DND-41 (cell line): ENCODE measurements at regions not wholly inside any gene's neighbourhood (a gene's known extent, or its start where the extent isn't known, plus 50 kb on each side); places are given as distances from the start of the nearest gene placed in this dataset.

ENCODE experiments used
- CTCF ChIP-seq: IDR thresholded peaks from 2 replicates; pipeline ENCODE4 v1.5.1; 2012; ENCODE audit warnings: borderline replicate concordance, low read length, moderate library complexity, mild to moderate bottlenecking; ENCODE audit not compliant: poor library complexity, severe bottlenecking; ENCODE audit errors: extremely low read depth
- EZH2 ChIP-seq: IDR thresholded peaks from 3 replicates; pipeline ENCODE4 v1.6.1; 2012; ENCODE audit warnings: borderline replicate concordance, low read depth, mild to moderate bottlenecking, moderate library complexity, low read length, inconsistent platforms; ENCODE audit not compliant: severe bottlenecking

GRCh38 chr7:53237344-53237913, 202.0 kb downstream of the POM121L12 start:
- TF ChIP-seq CTCF (no peak), EZH2 (no peak)
